NCI-H526 treated with DMSO at 0.1 percent for 48 hours (cell line): ENCODE measurements at regions not wholly inside any gene's neighbourhood (a gene's known extent, or its start where the extent isn't known, plus 50 kb on each side); places are given as distances from the start of the nearest gene placed in this dataset.

ENCODE experiments used
- DNase-seq: peaks from one replicate; lab custom pipeline; 2025; lab: John Stamatoyannopoulos, UW

DNA sequence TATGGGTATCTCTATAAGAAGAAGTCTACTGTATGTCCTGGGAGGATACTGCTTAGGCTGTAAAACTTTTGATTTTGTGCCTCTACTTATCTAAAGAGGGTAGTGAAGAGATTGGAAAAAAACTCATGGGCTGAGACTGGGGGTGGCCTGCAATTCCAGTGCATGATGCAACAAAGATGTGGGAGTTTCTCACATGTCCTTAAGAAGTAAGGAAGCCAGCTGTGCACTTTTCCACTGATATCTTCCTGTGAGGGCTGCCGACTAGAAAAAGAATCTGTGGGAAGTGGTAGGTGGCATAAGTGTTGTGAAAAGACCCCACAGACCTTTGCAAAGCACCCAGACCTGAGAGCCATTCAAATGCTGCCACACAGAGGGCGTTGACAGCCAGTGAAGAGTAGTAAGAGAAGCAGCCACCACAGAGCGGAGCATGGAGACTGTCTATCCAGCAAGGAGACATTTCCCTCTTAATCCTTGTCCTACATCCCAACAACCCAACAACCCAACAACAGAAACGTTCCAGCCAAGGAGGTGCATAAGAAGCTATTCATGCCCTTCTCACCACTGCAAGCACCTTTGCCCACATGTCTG lies 65.1 kb downstream of the PFDN4 start:
- DNase-seq = no peak

DNA sequence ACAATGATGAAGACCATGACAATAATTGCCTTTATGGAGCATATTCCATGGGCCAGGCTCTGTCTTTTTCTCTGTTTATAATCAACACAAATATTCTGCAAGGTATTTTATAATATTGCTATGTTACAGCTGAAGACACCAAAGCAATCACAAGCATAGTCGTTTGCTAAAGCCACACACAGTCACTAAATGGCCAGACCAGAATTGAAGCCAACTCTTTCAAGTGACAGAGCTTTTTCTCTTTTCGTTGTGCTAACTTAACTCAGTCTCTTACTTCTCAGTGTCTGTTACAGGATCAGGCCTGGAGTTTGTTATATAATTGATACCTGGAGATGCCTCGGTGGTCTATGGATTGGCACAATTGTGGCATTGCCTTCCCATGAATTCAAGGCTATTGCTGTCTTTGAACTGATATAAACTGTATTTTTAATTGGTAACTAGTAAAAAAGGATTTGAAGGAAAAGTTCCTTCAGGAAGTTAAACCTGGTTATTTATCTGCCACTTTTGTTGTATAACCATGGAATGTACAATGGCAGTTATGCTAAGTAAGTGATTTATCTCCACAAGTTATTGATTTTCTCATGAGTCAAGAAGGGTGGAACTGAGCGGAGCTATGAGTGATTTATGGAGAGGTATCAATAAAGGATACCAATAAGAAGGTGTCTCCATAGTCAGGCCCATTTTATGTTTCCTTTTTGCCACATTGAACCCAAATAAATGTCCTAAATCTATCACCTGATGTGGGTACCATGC lies 67.6 kb downstream of the PFDN4 start:
- no peak for DNase-seq

DNA sequence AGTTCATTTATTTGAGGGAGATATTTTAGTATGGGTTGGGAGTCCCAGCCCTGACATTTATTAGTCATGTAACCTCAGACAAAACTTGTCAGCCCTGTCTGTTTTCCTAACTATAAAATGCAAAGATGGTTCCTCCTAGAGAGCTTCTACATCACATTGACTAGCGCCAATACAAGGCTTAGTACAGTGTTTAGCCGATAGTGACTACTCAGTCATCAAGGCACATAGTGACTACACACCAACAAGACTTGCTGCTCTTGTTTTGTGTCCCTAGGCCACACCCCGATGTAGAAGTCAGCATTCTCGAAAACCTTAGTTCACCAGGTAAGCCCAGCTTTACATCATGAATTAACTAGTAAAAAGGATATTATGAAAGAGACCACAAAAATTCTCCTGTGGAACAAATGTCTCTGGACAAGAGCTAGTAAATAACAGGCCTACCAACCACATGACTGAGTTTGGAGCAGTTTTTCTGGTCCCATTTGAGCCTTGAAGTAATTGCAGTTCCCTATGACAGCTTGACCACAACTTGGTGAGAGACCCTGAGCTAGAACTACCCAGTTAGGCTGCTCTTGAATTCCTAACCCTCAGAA lies 68.8 kb downstream of the PFDN4 start:
- DNase-seq = no peak

DNA sequence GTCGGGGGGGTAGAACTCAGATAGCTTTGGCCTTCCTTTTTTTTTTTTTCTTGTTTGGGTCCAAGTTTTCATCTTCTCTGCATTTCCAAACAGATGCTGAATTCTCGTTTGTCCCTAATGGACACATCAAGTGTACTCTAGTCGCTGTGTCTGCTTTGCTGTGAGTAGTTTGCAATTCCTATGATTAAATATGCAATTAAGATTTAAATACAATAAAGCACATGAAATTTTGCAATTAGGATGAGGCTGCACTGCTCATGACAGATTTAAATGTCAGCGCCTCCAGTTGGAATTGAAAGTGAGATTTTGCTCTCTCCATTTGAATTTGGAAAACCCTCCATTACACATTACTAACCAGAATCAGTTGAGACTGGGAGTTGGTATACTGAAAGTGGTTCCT lies 70.4 kb downstream of the PFDN4 start:
- DNase-seq = no peak

DNA sequence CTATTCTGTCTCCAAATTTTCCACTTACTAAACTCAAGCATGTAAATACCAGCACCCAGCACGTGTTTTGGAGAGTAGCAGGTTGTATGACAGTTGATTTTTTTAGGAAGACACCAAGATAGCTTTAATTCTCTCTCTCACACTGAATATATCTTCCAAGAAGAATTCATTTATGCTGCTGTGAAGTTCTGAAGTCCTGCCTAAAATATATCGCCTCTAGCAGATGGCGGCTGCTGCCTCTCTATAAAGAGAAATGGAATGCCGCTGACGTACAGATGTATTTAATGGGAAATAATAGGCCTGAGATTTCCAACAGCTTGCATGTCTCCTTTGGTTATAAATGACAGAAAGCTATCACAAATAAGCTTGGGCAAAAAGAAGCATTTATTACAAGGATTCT lies 74.7 kb downstream of the PFDN4 start:
- no peak for DNase-seq

DNA sequence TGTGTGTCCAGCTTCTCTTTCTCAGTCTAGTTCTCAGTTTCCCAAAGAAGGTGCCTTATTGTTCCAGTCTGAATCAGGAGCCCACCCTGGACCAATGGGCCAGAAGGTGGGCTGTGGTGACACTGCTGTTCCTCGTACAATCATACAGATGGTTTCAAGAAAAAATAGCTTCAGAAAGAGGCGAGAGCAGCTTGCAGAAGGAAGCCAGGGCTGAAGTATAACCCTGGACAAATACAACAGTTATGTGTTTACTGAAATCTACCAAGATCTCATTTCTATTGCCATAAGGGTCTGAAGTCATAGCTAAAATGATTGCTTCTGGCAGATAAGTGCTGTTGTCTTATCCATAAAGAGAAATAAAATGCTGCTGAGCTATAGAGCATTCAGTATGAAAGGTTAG lies 75.4 kb downstream of the PFDN4 start:
- DNase-seq = no peak

DNA sequence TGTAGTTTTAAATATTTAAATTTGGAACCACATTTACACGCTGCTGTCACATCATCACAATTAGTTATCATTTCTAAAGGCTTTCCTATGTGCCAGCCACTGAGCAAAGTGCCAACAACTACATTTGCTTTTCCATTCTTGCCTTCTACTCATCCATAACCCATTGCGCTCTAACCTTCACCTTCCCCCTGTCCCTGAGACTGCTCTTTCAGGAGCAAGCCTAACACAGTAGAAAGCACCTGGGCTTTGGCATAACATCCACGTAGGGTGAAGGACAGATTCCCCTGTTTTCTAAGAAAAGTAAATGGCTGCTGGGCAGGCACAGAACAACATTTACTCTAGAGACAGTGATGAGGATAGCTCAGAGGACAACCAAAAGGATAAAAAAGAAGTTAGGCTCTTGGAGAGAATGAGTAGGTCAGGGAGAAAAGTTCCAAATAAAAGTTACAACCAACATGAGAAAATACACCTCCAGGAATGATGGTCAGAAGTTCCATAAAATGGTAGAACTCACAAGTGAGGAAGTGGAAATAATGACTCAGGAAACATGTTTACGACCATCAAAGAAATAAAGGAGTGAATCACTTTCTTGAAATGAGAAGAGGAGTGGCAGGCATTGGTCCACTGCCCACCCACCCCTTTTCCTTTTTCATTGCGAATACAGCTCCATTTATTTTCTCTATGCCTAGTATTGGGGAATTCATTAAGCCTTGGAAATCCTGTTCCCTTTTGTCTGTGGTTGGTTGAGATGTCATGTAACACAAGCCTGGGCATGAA lies 77.2 kb downstream of the PFDN4 start:
- no peak for DNase-seq

DNA sequence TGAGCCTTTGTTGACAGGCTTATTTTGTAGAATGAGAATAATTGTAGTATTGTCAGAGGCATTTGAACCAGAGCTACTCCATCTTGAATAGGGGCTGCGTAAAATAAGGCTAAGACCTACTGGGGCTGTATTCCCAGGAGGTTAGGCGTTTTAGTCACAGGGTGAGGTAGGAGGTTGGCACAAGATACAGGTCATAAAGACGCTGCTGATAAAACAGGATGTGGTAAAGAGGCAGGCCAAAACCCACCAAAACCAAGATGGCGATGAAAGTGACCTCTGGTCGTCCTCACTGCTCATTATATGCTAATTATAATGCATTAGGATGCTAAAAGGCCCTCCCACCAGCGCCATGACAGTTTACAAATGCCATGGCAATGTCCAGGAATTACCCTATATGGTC lies 82.7 kb downstream of the PFDN4 start:
- DNase-seq = no peak

DNA sequence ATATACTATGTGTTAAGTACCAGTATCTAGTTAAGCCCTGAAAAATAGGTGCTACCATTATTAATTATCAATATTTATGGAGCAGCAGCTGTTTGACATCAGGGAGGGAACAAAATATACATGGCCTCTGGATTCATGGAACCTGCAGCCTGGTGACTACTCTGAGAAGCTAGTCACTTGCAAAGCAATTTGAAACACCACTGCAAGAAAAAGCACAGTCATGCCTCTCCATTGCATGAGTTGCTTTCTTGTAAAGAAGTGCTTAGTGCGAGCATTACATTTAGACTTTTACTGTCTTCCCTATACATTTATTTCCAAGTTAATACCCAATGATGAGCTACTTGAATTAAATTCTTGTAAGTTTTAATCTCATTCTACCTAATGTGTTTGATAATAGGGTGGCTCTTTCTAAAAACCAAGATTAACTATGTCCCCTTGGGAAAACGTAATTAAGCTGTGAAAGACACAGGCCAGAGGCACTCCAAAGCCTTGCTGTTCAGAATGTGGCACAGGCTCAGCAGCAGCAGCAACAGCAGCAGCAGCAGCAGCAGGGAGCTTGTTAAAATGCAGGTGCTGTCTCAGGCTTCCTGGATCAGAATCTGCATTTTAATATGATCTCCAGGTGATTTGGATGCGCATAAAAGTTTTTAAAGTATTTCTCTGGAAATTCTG lies 83.6 kb downstream of the PFDN4 start:
- DNase-seq = no peak

DNA sequence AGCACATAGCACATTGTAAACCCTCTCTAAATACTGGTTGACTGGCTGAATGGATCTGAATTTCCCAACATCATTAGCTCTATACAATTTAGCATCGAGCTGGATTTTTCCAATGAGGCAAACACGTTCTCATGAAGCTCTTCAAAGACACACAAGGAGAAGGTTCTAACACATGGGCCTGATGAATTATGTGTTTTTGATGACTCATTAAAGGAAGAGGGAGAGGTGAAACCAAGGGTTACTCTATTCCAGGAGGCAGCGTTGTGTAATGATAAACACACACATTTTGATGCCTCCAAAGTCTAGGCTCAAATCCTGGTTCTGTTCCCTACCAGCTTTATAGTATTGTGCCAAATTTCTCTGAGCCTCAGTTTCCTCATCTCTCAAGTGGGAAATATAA lies 84.3 kb downstream of the PFDN4 start:
- no peak for DNase-seq

DNA sequence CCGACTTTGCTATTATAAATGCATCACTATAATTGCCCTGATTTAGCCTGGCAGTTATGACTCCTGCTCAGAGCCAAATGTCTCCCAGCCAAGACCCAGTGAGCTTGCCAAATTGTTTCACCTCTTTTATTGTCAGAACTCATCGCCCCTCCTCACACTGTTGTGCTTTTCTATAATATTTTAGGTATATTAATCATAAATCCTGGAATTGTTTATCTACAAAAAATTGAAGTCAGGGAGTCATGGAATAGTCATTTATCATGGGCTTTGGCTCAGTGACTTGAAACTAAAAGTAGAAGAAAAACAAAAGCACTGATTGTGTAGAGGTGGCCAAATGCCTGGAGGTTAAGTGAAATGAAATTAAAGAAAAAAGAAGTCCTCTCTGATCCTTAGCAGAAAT lies 85.6 kb downstream of the PFDN4 start:
- no peak for DNase-seq

DNA sequence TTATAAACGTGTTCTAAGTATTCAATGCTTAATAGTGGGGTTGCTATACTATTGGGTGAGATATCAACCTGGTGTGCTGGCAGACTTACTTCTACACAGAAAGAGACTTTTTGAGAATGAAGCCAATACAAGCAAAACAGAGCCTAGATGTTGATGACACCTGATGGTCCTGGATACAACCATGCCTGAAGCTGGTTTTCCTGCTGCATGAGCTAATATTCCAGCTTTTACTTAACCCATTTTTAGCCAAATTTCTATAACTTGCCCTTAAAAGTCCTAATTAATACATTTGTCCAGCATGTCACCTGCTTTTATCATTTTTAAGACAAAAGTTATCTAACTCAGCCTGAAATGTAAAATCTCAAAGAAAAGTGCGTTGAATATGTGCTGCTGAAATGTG lies 86.2 kb downstream of the PFDN4 start:
- no peak for DNase-seq

DNA sequence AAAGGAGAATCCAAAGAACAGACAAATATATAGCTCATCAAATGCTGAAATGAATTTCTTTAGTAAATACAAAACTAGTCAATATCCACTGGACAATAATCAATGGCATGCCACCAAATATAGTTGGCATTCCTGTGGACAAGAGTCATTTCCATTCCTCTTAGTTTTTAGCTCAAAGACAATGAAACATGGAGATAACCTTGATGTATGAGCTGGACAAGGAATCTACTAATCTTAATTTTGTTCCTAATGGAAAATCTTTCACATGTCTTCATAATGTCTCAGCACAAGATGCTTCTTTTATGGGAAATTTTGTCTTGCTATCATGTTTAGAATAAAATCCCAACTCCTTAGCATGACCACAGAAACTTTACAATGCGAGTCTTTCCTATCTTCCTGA lies 87.8 kb downstream of the PFDN4 start:
- no peak for DNase-seq

DNA sequence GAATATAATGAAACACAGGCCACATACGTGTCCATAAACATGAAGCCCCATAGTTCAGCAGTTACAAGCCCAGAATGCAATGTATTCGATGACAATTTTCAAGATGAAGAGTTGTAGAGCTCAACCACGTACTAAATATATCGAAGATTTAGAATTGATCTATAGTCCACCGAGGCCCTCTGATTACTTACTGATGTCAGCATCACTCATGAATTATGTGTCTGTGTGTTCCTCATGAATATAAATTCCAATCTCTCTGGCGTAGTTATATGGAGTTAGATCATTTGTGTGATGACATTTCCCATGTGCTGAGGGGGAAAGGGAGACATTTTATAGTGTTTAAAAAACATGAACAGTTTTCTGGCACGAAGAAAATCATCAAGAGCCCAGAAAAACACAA lies 97.5 kb downstream of the PFDN4 start:
- DNase-seq = no peak

DNA sequence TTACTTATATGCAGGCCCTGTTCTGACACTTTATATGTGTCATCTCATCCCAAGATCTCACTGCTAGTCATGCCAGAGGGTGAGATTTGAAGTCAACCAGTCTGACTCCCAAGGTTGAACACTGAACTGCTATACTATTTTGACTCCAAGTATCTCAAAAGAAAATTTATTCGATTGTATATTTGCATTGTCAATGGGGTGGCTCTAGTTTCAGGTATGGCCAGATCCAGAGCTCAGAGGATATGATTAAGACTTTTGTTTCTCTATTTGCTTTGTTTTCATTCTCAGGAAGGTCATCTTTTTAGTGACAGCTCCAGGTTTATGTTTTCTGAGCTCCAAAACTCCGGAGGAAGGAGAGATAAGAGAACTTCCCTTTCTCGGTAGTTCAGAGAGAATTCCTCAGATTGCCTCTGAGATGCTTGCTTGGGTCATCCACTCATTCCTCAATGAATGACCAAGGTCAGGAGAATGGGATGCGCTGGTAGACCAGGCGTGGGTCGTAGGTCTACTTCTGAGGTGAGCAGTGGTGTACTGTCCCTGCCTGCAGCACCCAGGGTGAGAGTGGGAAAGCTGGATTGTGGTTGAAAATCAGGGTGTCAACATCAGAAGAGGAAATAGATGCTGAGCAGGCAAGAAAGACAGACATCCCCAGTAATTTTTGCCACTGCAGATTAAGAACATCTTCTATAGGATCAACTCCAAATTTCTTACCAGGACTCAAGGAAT lies 99.3 kb downstream of the PFDN4 start:
- DNase-seq = no peak

DNA sequence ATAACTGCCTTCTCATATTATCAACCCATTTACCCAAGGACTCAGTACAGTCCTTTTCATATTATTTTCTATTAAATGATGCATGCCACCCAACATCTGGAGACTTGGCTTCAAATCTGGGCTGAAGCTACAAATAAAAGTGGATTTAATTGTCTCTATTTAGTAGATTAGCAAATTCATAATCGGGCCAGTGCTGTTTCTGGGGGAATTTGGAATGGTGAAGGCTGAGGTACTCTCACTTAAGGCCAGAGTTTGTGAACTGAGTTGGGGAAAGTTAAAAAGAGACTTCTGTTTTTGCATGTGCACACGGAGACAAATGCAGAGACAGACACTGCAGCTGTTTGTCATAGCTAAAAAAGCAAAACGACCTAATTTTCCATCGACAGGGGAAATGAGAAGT lies 100.9 kb downstream of the PFDN4 start:
- no peak for DNase-seq

DNA sequence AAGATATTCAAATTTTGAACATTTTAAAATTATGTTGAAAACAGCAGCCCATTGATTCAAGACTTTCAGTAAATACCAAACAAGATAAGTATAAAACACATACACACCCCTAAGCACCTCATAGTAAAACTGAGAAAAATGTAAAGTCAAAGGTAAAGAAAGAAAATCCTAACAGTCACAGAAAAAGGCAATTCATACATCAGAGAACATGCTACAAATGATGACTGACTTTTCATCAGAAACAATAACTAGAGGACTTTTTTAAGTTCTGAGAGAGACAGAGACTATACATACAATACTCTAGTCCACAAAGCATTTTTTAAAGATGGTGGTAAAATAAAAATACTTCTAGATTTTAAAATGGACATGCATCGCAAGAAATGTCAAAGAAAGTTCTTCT lies 111.0 kb downstream of the PFDN4 start:
- DNase-seq = no peak

DNA sequence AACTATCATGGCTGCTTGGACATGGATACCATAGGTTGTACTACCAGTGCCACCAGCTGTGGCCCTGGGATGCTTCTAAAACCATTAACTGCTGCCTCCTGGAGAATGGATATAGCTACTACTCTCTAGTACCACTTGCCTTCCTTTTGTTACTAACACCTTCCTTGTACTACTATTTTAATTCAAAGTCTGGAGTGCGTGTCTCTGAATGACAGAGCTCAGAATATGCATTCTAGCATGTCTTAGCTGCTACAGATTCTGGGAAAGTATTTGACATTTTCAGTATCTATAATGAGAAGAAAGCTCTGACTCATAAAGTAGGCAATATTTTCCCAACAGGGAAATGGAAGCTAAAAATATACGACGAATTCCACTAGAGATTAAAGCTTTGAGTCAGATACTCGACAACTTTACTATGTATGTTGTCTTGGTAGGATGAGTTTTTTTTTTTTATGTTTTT lies 112.3 kb downstream of the PFDN4 start:
- no peak for DNase-seq

DNA sequence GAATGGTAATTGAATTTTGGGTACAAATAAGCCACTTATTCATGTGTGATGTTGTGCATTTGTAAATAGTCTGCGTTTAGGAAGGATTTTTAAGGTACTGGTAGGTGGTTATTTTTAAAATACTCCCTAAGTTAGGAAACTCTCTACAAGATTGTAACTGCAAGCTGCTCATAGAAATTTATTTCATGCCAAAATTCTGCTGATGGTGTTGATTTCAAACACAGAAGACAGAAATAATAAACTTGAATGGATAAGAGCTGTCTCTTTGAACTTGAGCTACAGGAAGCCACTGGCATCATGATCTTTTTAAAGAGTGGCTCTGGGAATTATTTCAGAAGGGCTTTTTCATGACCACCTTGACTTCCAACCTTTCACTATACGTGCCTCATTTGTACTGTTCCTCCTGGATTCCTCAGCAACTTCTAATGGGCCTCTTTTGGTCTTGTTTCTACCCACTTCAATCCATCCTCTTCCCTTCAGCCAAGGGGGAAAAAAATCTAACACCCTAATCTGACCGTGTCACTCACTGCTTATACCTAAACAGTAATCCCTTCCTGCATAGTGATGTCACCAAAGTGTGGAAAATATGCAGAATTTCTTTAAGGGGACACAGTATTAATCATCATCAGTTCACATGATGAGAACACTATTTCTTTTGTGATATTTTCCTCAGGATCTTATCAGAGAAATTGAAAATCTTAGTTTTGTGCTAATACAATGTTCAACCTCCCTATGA lies 113.6 kb downstream of the PFDN4 start:
- no peak for DNase-seq

DNA sequence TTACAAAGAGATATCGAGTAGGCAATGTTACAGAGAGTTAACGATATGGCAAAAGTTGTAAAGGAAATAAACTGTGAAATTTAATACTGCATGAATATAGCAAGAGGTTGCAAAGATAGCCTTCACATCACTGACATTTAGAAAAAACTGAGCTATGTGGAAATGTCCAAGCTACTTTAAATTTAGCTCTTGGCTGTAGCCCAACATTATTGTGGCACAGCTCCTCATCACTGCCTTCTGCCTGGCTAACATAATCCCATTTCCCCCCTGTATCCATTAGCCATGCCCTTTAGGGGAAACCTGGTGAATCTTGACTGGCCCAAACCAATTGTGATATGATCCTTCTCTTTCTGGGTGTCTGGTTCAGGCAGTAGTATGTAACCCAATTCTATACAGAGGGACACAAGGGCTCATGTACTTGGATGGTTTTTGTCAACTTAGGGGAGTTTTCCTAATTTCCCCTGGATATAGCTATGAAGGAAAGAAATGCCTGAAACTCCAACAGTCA lies 115.4 kb downstream of the PFDN4 start:
- DNase-seq = no peak

DNA sequence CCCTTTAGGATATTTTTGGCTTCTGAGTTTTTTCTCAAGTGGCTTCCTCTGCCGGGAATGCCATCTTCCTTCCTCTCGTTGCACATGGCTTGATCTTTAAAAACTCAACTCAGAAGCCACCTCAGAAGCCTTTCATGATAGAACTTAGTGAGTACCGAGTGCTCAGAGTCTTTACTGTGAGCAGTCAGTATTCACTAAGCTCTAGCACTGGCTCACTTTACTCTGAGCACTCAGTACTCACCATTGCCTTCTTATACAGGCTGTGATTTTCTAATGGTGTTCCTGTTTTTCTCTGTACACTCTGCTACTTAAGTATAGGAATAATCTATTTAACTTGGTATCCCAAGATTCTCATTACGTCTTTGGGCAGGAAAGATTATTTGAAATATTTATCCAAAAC lies 116.2 kb downstream of the PFDN4 start:
- no peak for DNase-seq
